GM18502 (cell line): ENCODE measurements at regions not wholly inside any gene's neighbourhood (a gene's known extent, or its start where the extent isn't known, plus 50 kb on each side); places are given as distances from the start of the nearest gene placed in this dataset.

Experiments used
- ATAC-seq: cut with Tn5 transposase; IDR thresholded peaks from one replicate; pipeline ENCODE4 v1.9.1; 2021; ENCODE audit warnings: mild to moderate bottlenecking; ENCODE audit not compliant: unreplicated experiment, poor library complexity

- ATAC-seq = no peak
Observed at GRCh38 chr17:72359811-72360210, 239.0 kb downstream of the SOX9 start.

GRCh38 chr17:72360386-72360940 lies 239.6 kb downstream of the SOX9 start:
- ATAC-seq = no peak

GRCh38 chr17:72361892-72362291 lies 241.1 kb downstream of the SOX9 start:
- no peak for ATAC-seq

GRCh38 chr17:72362376-72363088 lies 241.7 kb downstream of the SOX9 start:
- no peak for ATAC-seq

- no peak for ATAC-seq
Observed at GRCh38 chr17:72363089-72363610, 242.3 kb downstream of the SOX9 start.

GRCh38 chr17:72365857-72366414 lies 245.1 kb downstream of the SOX9 start:
- no peak for ATAC-seq

GRCh38 chr17:72366626-72367025 lies 245.8 kb downstream of the SOX9 start:
- ATAC-seq = no peak

- ATAC-seq = no peak
Observed at GRCh38 chr17:72368191-72368590, 247.4 kb downstream of the SOX9 start.

GRCh38 chr17:72369366-72369765 lies 248.5 kb downstream of the SOX9 start:
- no peak for ATAC-seq

GRCh38 chr17:72370819-72371218 lies 250.0 kb downstream of the SOX9 start:
- ATAC-seq = no peak

- ATAC-seq = no peak
Observed at GRCh38 chr17:72372185-72372584, 251.4 kb downstream of the SOX9 start.

GRCh38 chr17:72373910-72374741 lies 253.3 kb downstream of the SOX9 start:
- ATAC-seq = no peak

- no peak for ATAC-seq
Observed at GRCh38 chr17:72376526-72377345, 255.9 kb downstream of the SOX9 start.

- no peak for ATAC-seq
Observed at GRCh38 chr17:72378414-72379390, 257.9 kb downstream of the SOX9 start.

GRCh38 chr17:72379516-72379915 lies 258.7 kb downstream of the SOX9 start:
- ATAC-seq = no peak

GRCh38 chr17:72380120-72380519 lies 259.3 kb downstream of the SOX9 start:
- no peak for ATAC-seq

- no peak for ATAC-seq
Observed at GRCh38 chr17:72380737-72381136, 259.9 kb downstream of the SOX9 start.

GRCh38 chr17:72381597-72382397 lies 261.0 kb downstream of the SOX9 start:
- ATAC-seq = no peak
